ENCODE measurements at regions not wholly inside any gene's neighbourhood (a gene's known extent, or its start where the extent isn't known, plus 50 kb on each side); places are given as distances from the start of the nearest gene placed in this dataset.
A peak's percentile ranks its signal among the peaks of the same experiment; 100 is the strongest.

DNA sequence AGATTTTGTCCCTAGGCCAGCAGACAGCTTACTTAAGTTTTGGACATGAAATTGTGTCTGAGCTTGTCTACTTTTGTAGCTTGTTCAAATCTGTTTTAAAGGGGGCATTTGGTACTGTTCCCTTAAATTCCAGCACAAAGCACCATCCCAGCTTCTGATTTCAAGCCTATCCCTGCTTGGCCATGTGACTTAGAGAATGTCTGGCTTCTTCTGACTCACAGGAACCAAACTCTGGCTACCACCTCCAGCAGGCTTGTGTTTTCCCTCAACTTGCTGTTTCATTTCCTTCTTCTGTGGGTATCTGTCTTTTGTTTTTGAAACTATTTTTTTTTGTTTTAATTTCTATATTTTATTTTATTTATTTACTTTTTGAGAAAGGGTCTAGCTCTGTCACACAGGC is 97.9 kb upstream of the FZD8 start:
- DNase-seq: no peak
- Histone ChIP-seq H3K9me3 (replicated peaks in 1 of 2; ENCODE audit: control insufficient read depth in 1 of 2, insufficient read depth in 1 of 2, low read length in 2 of 2) (peaks cover 0 to 9% of the 10 kb centered on the region in 2 donors), H2AFZ (ENCODE audit: insufficient read depth, low read depth, low read length, poor library complexity, severe bottlenecking) (no peak overlapping the region), H3K27me3 (ENCODE audit: control insufficient read depth in 2 of 2, insufficient read depth in 2 of 2, low read length in 2 of 2) (no peaks in the 10 kb centered on the region), H4K20me1 (ENCODE audit: insufficient read depth, low read length) (no peaks in the 10 kb centered on the region), H3K9ac (ENCODE audit: insufficient read depth, low read length, poor library complexity, severe bottlenecking) (no peak overlapping the region), H3K79me2 (ENCODE audit: insufficient read depth, low read length) (no peaks in the 10 kb centered on the region), H3K4me2 (replicated peaks; ENCODE audit: extremely low read depth, low read length, poor library complexity, severe bottlenecking) (no peak overlapping the region), H3K36me3 (replicated peaks in 1 of 2; ENCODE audit: control insufficient read depth in 1 of 2, insufficient read depth in 2 of 2, low read length in 2 of 2) (no peaks in the 10 kb centered on the region), H3K4me1 (ENCODE audit: control insufficient read depth in 1 of 2, insufficient read depth in 2 of 2, low read length in 2 of 2) (no peaks in the 10 kb centered on the region), H3K27ac (ENCODE audit: low read depth in 1 of 2, low read length in 2 of 2) (no peak overlapping the region), H3K4me3 (replicated peaks in 1 of 3; ENCODE audit: low read depth in 2 of 3, low read length in 3 of 3) (no peak overlapping the region)
- Mint-ChIP-seq H3K4me3 (no peak overlapping the region), H3K36me3 (no peaks in the 10 kb centered on the region), H3K27ac (no peak overlapping the region), H3K4me1 (no peaks in the 10 kb centered on the region), H3K27me3 (ENCODE audit: low read depth in 3 of 3) (peaks cover 0 to 1% (median 1%) of the 10 kb centered on the region in 3 donors), H3K9me3 (peaks cover 0 to 7% (median 5%) of the 10 kb centered on the region in 7 donors)
- intact Hi-C loops (cut with micrococcal nuclease): no loop called here
- TF ChIP-seq, protein P1, sequence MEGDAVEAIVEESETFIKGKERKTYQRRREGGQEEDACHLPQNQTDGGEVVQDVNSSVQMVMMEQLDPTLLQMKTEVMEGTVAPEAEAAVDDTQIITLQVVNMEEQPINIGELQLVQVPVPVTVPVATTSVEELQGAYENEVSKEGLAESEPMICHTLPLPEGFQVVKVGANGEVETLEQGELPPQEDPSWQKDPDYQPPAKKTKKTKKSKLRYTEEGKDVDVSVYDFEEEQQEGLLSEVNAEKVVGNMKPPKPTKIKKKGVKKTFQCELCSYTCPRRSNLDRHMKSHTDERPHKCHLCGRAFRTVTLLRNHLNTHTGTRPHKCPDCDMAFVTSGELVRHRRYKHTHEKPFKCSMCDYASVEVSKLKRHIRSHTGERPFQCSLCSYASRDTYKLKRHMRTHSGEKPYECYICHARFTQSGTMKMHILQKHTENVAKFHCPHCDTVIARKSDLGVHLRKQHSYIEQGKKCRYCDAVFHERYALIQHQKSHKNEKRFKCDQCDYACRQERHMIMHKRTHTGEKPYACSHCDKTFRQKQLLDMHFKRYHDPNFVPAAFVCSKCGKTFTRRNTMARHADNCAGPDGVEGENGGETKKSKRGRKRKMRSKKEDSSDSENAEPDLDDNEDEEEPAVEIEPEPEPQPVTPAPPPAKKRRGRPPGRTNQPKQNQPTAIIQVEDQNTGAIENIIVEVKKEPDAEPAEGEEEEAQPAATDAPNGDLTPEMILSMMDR (IDR thresholded peaks at IDR 0.05): no peak

DNA sequence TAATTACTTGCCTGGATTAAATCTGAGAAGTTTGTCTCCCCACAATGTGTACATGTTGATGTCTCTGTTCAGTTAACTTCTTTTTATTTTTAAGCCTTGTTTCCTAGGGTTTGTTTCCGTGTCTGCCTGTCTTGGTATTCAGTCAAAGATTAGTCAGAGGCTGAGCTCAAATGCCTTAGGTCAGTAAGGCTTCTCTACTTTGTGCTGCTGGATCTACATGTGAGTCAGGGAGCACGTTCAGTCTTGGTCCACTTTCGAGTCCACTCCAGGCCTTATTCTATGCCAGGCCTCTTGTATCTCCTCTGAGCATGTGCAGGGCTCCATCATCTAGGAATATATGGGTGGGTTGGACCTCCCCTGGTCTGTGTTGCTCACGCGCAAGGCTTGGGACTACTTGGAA is 93.3 kb upstream of the FZD8 start:
- Histone ChIP-seq H3K9ac (ENCODE audit: insufficient read depth, low read length, poor library complexity, severe bottlenecking) (no peak overlapping the region), H3K4me3 (replicated peaks in 1 of 3; ENCODE audit: low read depth in 2 of 3, low read length in 3 of 3) (no peak overlapping the region), H2AFZ (ENCODE audit: insufficient read depth, low read depth, low read length, poor library complexity, severe bottlenecking) (no peak overlapping the region), H3K4me2 (replicated peaks; ENCODE audit: extremely low read depth, low read length, poor library complexity, severe bottlenecking) (no peak overlapping the region), H4K20me1 (ENCODE audit: insufficient read depth, low read length) (no peaks in the 10 kb centered on the region), H3K36me3 (replicated peaks in 1 of 2; ENCODE audit: control insufficient read depth in 1 of 2, insufficient read depth in 2 of 2, low read length in 2 of 2) (no peaks in the 10 kb centered on the region), H3K27me3 (ENCODE audit: control insufficient read depth in 2 of 2, insufficient read depth in 2 of 2, low read length in 2 of 2) (no peaks in the 10 kb centered on the region), H3K4me1 (ENCODE audit: control insufficient read depth in 1 of 2, insufficient read depth in 2 of 2, low read length in 2 of 2) (no peaks in the 10 kb centered on the region), H3K27ac (ENCODE audit: low read depth in 1 of 2, low read length in 2 of 2) (no peak overlapping the region), H3K79me2 (ENCODE audit: insufficient read depth, low read length) (no peaks in the 10 kb centered on the region), H3K9me3 (replicated peaks in 1 of 2; ENCODE audit: control insufficient read depth in 1 of 2, insufficient read depth in 1 of 2, low read length in 2 of 2) (peaks cover 0 to 9% of the 10 kb centered on the region in 2 donors)
- Mint-ChIP-seq H3K4me1 (no peaks in the 10 kb centered on the region), H3K4me3 (no peak overlapping the region), H3K36me3 (no peaks in the 10 kb centered on the region), H3K27ac (peak overlapping the region in 1 of 7 donors; percentile 68), H3K9me3 (peaks cover 0 to 7% (median 5%) of the 10 kb centered on the region in 7 donors), H3K27me3 (ENCODE audit: low read depth in 3 of 3) (peaks cover 0 to 2% (median 1%) of the 10 kb centered on the region in 3 donors)
- 88% methylated on average over 3 of the region's 5 CpGs for WGBS (ENCODE audit: insufficient coverage)
- intact Hi-C loops (cut with micrococcal nuclease): no loop called here
- TF ChIP-seq, protein P1 (IDR thresholded peaks at IDR 0.05): no peak
- DNase-seq: no peak
